ENCODE measurements at regions not wholly inside any gene's neighbourhood (a gene's known extent, or its start where the extent isn't known, plus 50 kb on each side); places are given as distances from the start of the nearest gene placed in this dataset.
"Not testable (repeated sequence)": the region's sequence is repeated elsewhere in the genome, so short reads cannot be mapped to it uniquely, and the experiment has no call there.

GRCh38 chr4:1566838-1567518, 117.1 kb downstream of the FAM53A start:
- H3K4me3 ChIP-seq (ENCODE audit: low read length) = no peak overlapping the region
- no peak for TF ChIP-seq CTCF (IDR thresholded peaks at IDR 0.05; ENCODE audit: insufficient read depth, low read depth, low read length, missing control alignments)
- DNase-seq (ENCODE audit: low read depth) = no peak

DNA sequence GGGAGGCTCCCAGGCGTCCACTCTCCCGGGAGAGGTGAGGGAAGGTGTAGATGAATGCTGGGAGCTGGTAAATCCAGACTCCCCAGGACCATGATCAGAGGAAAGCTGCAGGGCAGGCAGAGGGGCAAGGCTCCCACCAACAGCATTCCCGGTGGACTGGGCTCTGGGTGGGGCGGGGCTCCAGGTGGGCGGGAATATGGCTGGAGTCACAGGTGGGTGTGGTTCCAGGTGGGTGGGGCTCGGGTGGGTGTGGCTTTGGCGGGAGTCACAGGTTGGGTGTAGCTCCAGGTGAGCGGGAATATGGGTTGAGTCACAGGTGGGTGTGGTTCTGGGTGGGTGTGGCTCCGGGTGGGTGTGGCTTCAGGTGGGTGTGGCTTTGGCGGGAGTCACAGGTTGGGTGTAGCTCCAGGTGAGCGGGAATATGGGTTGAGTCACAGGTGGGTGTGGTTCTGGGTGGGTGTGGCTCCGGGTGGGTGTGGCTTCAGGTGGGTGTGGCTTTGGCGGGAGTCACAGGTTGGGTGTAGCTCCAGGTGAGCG, 117.7 kb downstream of the FAM53A start:
- peak; percentile 8 for DNase-seq (ENCODE audit: low read depth)
- H3K4me3 ChIP-seq (ENCODE audit: low read length) = not testable (repeated sequence)

DNA sequence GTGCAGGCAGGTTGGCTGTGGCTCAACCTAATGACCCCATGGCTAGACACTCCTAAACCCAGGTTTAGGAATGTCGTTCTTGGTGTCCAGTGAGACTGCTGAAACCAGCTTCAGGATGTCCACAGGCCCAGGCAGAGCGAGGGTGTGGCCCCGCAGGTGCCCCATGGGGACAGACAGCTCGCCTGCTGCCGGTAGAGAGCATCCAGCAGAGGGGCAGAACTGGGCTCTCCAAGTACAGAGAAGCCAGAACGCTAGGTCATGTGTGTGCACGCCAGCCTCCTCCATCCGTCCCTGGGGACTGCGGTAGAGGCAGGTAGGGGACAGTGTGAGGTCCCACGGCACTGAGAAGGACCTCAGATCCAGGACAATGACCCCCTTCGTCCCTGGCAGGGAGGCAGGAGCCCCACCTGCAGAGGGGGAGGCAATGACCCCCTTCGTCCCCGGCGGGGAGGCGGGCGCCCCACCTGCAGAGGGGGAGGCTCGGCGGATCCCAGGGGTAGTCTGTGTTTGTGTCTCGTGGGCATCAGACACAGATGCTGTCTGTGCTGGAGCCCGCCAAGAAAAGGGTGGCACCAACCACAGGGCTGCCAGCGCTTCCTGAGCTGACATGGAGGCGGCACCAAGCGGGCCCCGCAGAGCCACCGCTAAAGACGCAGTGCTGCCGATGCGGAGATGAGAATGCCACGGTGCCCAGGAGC, 118.4 kb downstream of the FAM53A start:
- no peak for DNase-seq (ENCODE audit: low read depth)
- H3K4me3 ChIP-seq (ENCODE audit: low read length) = no peak overlapping the region
- no peak for TF ChIP-seq CTCF (IDR thresholded peaks at IDR 0.05; ENCODE audit: insufficient read depth, low read depth, low read length, missing control alignments)

DNA sequence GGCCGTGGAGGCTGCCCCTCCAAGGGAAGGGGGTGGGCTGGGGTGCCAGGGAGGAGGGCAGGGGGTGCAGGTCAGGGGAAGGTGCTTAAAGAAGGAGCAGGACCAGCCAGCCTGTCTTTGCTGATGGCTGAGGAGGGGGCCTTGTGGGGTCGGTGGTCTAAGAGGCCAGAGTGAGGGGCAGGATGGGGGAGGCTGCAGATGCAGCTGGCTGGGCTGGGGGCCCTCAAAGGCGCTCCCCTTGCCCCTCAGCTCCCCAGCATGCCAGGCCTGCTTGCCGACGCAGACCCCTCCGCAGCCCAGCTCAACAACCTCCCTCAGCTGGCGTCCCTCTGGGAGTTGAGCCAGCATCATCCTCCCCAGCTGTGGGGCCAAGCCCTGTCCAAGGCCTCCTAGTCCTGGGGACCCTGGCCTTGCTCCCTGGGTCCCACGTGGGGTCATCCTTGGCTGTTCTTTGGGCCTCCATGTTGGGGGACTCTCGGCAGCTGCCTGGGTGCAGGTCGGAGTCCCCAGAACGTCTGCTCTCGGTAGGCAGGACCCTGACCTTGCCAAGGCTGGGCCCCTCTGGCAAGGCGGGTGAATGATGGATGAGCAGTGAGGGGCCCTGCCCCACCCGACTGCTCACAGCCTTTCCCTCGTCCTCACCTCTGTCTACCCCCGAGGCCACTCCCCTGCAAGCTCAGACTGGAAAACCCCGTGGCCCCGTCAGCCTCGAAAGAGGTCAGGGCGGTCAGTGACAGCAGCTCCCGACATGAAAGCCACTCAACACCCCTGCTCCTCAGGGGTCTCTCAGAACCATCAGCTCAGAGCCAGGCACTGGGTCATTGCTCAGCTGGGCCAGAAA, 119.4 kb downstream of the FAM53A start:
- TF ChIP-seq CTCF (IDR thresholded peaks at IDR 0.05; ENCODE audit: insufficient read depth, low read depth, low read length, missing control alignments) = no peak
- no peak for DNase-seq (ENCODE audit: low read depth)

DNA sequence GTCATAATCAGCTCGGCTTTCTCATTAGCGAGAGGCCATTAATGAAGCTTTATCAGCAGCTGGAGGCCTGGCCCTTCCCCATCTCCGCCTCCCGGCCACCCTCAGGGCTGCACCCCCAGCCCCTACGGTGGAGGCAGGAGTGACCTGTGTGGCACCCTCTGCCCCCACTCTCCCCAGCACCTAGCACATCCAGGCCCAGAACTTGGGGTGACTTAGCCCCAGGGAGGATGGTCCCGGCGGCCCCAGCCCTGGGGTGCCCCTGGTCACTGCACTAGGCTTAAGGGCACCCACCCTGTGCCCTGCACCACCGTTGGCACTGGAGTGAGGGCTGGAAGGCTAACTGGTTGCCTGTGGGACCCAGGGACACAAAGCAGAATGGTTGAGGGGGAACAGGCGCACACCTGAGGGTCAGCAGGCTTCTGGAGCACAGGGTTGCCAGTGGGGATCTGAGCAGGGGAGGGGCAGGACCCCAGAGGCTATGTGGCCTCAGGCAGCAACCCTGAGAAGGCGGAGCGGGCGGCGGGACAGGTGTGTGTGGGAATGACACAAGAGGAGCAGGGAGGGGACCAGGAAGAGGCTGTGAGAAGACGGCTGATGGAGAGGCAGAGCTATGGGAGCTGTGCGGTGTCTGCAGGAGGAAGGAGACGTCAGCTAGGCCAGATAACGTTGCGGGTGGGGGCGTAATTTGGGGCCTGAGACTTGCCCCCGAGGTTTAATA, 120.2 kb downstream of the FAM53A start:
- DNase-seq (ENCODE audit: low read depth) = no peak
- TF ChIP-seq CTCF (IDR thresholded peaks at IDR 0.05; ENCODE audit: insufficient read depth, low read depth, low read length, missing control alignments) = no peak
- no peak overlapping the region for H3K4me3 ChIP-seq (ENCODE audit: low read length)

More for the DNA sequence above, 119.4 kb downstream of the FAM53A start:
- no peak overlapping the region for H3K4me3 ChIP-seq (ENCODE audit: low read length)

DNA sequence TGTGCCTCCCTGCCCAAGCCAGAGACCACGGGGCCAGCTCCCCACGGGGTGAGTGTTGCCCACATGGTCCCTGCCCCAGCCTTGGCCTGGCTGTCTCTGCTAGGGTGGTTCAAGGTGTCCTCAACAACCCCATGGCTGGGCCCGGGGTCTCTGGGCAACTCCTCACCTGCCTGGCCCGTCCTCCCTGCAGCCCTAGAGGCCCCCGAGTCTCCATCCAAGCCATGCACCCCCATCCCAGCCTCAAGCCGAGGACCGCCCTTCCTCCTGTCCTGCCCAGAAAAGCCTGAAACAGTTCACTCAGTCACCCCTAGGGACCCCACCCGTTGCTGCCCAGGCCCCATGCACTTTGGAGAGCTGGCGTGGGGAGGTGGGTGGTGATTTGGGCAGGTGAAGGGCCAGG, 120.9 kb downstream of the FAM53A start:
- H3K4me3 ChIP-seq (ENCODE audit: low read length) = no peak overlapping the region
- DNase-seq (ENCODE audit: low read depth) = no peak
- TF ChIP-seq CTCF (IDR thresholded peaks at IDR 0.05; ENCODE audit: insufficient read depth, low read depth, low read length, missing control alignments) = no peak
